Vagina (tissue), 2 donors: ENCODE measurements at regions not wholly inside any gene's neighbourhood (a gene's known extent, or its start where the extent isn't known, plus 50 kb on each side); places are given as distances from the start of the nearest gene placed in this dataset.
"Not testable (repeated sequence)": the region's sequence is repeated elsewhere in the genome, so short reads cannot be mapped to it uniquely, and the experiment has no call there.

Source experiments
- DNase-seq, 2 donors: peaks; one replicate each; pipeline ENCODE4 v3.0.0-alpha.2; 2017; ENCODE audit errors: extremely low spot score in 2 of 2
- H3K27ac ChIP-seq: fragments of 200-600 bp; sonication (generic); one replicate; pipeline ENCODE4 v1.5.1; 2019
- H3K27me3 ChIP-seq: fragments of 200-600 bp; sonication (generic); one replicate; pipeline ENCODE4 v1.5.1; 2019
- H3K36me3 ChIP-seq, 2 donors: fragments of 200-600 bp; sonication (generic); one replicate each; pipeline ENCODE4 v1.5.1; 2017 to 2019
- H3K4me1 ChIP-seq: fragments of 200-600 bp; sonication (generic); one replicate; pipeline ENCODE4 v1.5.1; 2019
- H3K4me3 ChIP-seq, 2 donors: fragments of 200-600 bp; sonication (generic); 1 replicate in 1 of 2; 2 replicates in 1 of 2; pipeline ENCODE4 v1.5.1; 2016 to 2019
- H3K9me3 ChIP-seq: fragments of 200-600 bp; sonication (generic); one replicate; pipeline ENCODE4 v1.5.1; 2019
- intact Hi-C: fragments of 100-400 bp; cut with DNase I; formaldehyde crosslinking; loops from one replicate; pipeline ENCODE4 v1.15.1; 2023

DNA sequence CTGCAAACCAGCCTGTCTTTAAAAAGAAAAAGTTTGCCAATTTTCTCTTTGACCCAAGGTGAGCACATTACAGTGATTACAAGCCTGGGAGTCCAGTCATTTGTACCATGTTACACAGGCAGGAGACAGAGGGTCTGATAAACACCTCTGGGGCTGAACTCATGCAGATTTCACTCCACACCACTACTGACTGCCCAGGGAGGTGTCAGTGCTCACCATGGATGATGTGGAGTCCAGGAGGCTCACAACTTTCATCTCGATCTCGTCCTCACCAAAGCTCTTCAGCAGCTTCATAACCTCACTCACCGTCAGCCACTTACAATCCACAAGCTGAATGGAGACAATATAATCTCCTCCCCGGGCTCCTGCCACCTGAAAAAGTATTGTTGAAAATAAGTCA, 302.4 kb downstream of the GOLGA6L6 start:
- H3K9me3 ChIP-seq, H3K27me3 ChIP-seq, intact Hi-C loops, DNase-seq, H3K36me3 ChIP-seq, H3K4me3 ChIP-seq, H3K27ac ChIP-seq, H3K4me1 ChIP-seq: not testable (repeated sequence)

- H3K36me3 ChIP-seq, H3K9me3 ChIP-seq, H3K27ac ChIP-seq, DNase-seq, H3K27me3 ChIP-seq, H3K4me3 ChIP-seq, H3K4me1 ChIP-seq, intact Hi-C loops: not testable (repeated sequence)
Measured at GRCh38 chr15:20237256-20238020, 304.2 kb downstream of the GOLGA6L6 start.

- H3K4me1 ChIP-seq, H3K36me3 ChIP-seq, intact Hi-C loops, H3K9me3 ChIP-seq, DNase-seq, H3K27ac ChIP-seq, H3K4me3 ChIP-seq, H3K27me3 ChIP-seq: not testable (repeated sequence)
Measured at GRCh38 chr15:20235728-20236127, 305.9 kb downstream of the GOLGA6L6 start.

GRCh38 chr15:20234006-20234540, 307.5 kb downstream of the GOLGA6L6 start:
- intact Hi-C loops, result not testable (repeated sequence)

GRCh38 chr15:20232457-20232856, 309.1 kb downstream of the GOLGA6L6 start:
- DNase-seq, H3K36me3 ChIP-seq, H3K27me3 ChIP-seq, H3K4me1 ChIP-seq, H3K9me3 ChIP-seq, H3K4me3 ChIP-seq, H3K27ac ChIP-seq, intact Hi-C loops: not testable (repeated sequence)

More at GRCh38 chr15:20234006-20234540, 307.5 kb downstream of the GOLGA6L6 start:
- not testable (repeated sequence) for H3K4me3 ChIP-seq, H3K9me3 ChIP-seq, H3K27ac ChIP-seq, H3K27me3 ChIP-seq, DNase-seq, H3K36me3 ChIP-seq, H3K4me1 ChIP-seq

DNA sequence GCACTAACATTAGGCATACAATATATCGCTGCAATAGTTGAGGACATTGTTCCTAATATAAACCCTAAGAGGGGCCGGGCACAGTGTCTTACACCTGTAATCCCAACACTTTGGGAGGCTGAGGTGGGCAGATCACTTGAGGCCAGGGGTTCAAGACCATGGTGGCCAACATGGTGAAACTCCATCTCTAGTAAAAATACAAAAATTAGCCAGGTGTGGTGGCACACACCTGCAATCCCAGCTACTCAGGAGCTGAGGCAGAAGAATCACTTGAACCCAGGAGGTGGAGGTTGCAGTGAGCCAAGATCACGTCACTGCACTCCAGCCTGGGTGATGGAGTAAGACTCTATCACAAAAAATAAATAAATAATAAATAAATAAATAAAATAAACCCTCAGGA, 310.9 kb downstream of the GOLGA6L6 start:
- DNase-seq, H3K36me3 ChIP-seq, H3K4me1 ChIP-seq, H3K4me3 ChIP-seq, H3K27ac ChIP-seq, intact Hi-C loops, H3K9me3 ChIP-seq, H3K27me3 ChIP-seq: not testable (repeated sequence)

GRCh38 chr15:20228791-20229190, 312.8 kb downstream of the GOLGA6L6 start:
- DNase-seq, H3K4me3 ChIP-seq, H3K27me3 ChIP-seq, intact Hi-C loops, H3K27ac ChIP-seq, H3K36me3 ChIP-seq, H3K4me1 ChIP-seq, H3K9me3 ChIP-seq: not testable (repeated sequence)

DNA sequence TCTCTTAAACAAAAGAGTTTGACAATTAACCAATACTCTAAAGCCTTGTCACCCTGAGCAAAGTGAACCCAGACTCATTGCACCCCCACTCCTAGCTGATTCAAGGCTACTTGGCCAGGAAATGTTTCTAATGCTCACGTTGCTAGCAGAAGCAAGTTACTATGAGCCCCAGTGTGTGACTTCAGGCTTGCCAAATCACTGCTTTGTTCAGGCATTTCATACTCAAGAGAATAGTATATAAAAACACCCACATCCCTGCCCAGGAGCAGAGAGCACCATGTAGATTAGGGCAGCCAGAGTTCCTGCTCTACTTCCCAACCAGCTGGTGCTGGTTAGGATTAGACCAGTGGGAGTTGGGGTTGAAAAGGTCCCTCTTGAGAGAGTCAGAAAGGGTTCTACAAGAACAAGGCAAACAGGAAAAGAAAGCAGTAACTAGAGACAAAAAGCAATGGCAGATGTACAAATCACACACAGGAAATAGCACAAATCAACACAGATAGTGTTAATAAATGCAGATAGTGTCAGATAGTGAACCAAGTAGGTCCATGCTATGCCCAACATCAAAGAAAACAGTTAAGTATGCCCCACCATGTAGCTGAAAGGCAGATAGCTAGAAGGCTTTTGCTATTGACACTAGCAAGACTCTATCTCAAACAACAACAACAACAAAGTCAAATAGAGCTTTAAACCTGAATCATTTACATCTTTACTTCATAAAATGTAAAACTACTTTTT, 314.3 kb downstream of the GOLGA6L6 start:
- H3K4me3 ChIP-seq, DNase-seq, H3K36me3 ChIP-seq, H3K27me3 ChIP-seq, H3K27ac ChIP-seq, H3K4me1 ChIP-seq, intact Hi-C loops, H3K9me3 ChIP-seq: not testable (repeated sequence)

- H3K36me3 ChIP-seq, H3K27ac ChIP-seq, DNase-seq, H3K4me1 ChIP-seq, H3K27me3 ChIP-seq, intact Hi-C loops, H3K9me3 ChIP-seq, H3K4me3 ChIP-seq: not testable (repeated sequence)
Measured at GRCh38 chr15:20226531-20226930, 315.1 kb downstream of the GOLGA6L6 start.

- H3K9me3 ChIP-seq, H3K36me3 ChIP-seq, H3K4me1 ChIP-seq, DNase-seq, intact Hi-C loops, H3K27me3 ChIP-seq, H3K4me3 ChIP-seq, H3K27ac ChIP-seq: not testable (repeated sequence)
Measured at GRCh38 chr15:20221063-20221462, 320.5 kb downstream of the GOLGA6L6 start.

DNA sequence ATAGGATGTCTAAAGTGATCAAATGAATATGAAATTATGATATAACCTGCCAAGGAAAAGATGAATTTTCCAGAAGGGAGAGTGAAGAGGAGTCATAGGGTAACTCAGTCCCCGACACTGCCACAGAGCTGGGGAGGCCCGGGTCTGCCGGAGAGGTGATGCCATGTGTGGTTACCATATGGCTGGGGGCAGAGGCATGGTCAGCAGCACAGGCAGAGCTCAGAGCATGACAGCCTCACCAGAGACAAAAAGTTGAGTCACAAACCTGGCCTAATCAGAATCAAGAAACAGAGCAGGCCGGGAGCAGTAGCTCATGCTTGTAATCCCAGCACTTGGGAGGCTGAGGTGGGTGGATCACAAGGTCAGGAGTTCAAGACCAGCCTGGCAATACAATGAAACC, 322.4 kb downstream of the GOLGA6L6 start:
- H3K4me1 ChIP-seq, H3K9me3 ChIP-seq, H3K27me3 ChIP-seq, DNase-seq, H3K27ac ChIP-seq, H3K4me3 ChIP-seq, intact Hi-C loops, H3K36me3 ChIP-seq: not testable (repeated sequence)

- H3K27me3 ChIP-seq, H3K4me1 ChIP-seq, H3K9me3 ChIP-seq, H3K4me3 ChIP-seq, H3K27ac ChIP-seq, intact Hi-C loops, H3K36me3 ChIP-seq, DNase-seq: not testable (repeated sequence)
Measured at GRCh38 chr15:20215700-20216099, 325.9 kb downstream of the GOLGA6L6 start.

DNA sequence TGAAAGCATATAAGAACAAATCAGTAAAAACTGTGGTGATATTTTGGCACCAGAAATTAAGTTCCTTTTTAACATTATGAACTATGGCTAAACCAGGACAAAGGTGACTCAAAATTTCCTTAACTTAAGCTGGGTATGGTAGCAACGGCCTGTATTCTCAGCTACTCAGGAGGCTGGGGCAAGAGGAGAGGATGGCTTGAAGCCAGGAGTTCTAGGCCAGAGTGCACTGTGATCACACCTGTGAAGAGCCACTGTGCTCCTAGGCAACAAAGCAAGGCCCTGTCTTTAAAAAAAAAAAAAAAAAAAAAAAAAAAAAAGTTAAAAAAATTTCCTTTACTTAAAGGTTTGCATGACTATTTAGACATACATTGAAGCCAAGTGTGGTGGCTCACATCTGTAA, 327.5 kb downstream of the GOLGA6L6 start:
- H3K27me3 ChIP-seq, DNase-seq, H3K4me3 ChIP-seq, H3K9me3 ChIP-seq, intact Hi-C loops, H3K27ac ChIP-seq, H3K4me1 ChIP-seq, H3K36me3 ChIP-seq: not testable (repeated sequence)

GRCh38 chr15:20211508-20211907, 330.1 kb downstream of the GOLGA6L6 start:
- H3K27ac ChIP-seq, H3K9me3 ChIP-seq, intact Hi-C loops, DNase-seq, H3K4me1 ChIP-seq, H3K36me3 ChIP-seq, H3K27me3 ChIP-seq, H3K4me3 ChIP-seq: not testable (repeated sequence)
